Lung (tissue), 11 donors: ENCODE measurements at regions not wholly inside any gene's neighbourhood (a gene's known extent, or its start where the extent isn't known, plus 50 kb on each side); places are given as distances from the start of the nearest gene placed in this dataset.

ENCODE experiments used
- ATAC-seq: fragments of 200-7000 bp; cut with Tn5 transposase; one replicate; pipeline ENCODE4 v1.9.1; 2020; ENCODE audit warnings: moderate number of reproducible peaks; ENCODE audit not compliant: insufficient read depth, low FRiP score
- DNase-seq, 3 donors: peaks; one replicate each; pipeline ENCODE4 v3.0.0-alpha.2; 2013 to 2017
- H3K27ac ChIP-seq, 2 donors: one replicate each; pipeline ENCODE4 v1.5.1; 2013; ENCODE audit warnings: mild to moderate bottlenecking in 2 of 2, moderate library complexity in 2 of 2, control low read depth in 1 of 2, inconsistent platforms in 1 of 2, low read depth in 1 of 2, low read length in 1 of 2
- H3K27me3 ChIP-seq, 3 donors: one replicate each; pipeline ENCODE4 v1.5.1; 2013; ENCODE audit warnings: low read length in 2 of 3; ENCODE audit not compliant: control insufficient read depth in 3 of 3, insufficient read depth in 3 of 3
- H3K36me3 ChIP-seq, 4 donors: one replicate each; pipeline ENCODE4 v1.5.1; 2013; ENCODE audit warnings: low read length in 4 of 4, mild to moderate bottlenecking in 1 of 4, moderate library complexity in 1 of 4; ENCODE audit not compliant: control insufficient read depth in 4 of 4, insufficient read depth in 4 of 4
- H3K4me1 ChIP-seq, 5 donors: one replicate each; pipeline ENCODE4 v1.5.1; 2013; ENCODE audit warnings: low read length in 5 of 5, mild to moderate bottlenecking in 2 of 5, moderate library complexity in 1 of 5; ENCODE audit not compliant: control insufficient read depth in 5 of 5, insufficient read depth in 5 of 5
- H3K4me3 ChIP-seq: one replicate; pipeline ENCODE4 v1.5.1; 2013; ENCODE audit warnings: mild to moderate bottlenecking, control low read depth, moderate library complexity
- H3K9ac ChIP-seq, 2 donors: one replicate each; pipeline ENCODE4 v1.5.1; 2013; ENCODE audit warnings: low read length in 2 of 2, control low read depth in 1 of 2; ENCODE audit not compliant: insufficient read depth in 1 of 2
- H3K9me3 ChIP-seq, 4 donors: one replicate each; pipeline ENCODE4 v1.5.1; 2013; ENCODE audit warnings: low read length in 3 of 4, mild to moderate bottlenecking in 1 of 4, moderate library complexity in 1 of 4; ENCODE audit not compliant: control insufficient read depth in 4 of 4, insufficient read depth in 3 of 4
- WGBS, 2 donors: extraction: QIAGEN DNeasy Blood & Tissue Kit; methylation state at CpG; one replicate each; pipeline ENCODE4 v1.1.7; 2013; 5-methylcytosine and 5-hydroxymethylcytosine counted together
- TF ChIP-seq, protein P1 (sequence below): IDR thresholded peaks from 2 replicates; pipeline ENCODE4 v1.5.1; 2012; ENCODE audit warnings: mild to moderate bottlenecking; ENCODE audit errors: control extremely low read depth, extremely low read depth
- donor health status: control.
- donor health status: control.
- donor health status: Bipolar disorder and iron deficiency.
- donor health status: healthy.
- donor health status: DM: yes; HTN: yes; CAD: no.

DNA sequence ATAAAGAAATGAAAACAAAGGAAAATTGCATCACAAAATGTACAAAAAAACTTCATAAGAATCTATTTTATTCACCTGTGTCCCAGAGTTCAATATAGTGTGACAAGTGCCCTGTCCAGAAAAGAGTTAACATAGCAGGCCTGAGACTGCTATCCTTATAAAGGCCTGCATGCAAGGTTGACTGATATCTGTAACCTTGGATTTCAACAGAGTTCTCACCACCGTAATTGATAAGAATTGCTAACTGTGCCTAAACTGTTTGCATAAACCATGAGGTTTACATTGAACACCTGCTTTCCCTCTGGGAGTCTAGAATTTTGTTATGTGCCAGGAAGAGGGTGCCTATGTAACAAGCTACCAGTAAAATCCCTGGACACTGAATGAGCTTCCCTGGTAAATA is 461.7 kb upstream of the DPH6 start:
- H3K4me3 ChIP-seq = no peak overlapping the region
- H3K27me3 ChIP-seq = no peaks in the 10 kb centered on the region

DNA sequence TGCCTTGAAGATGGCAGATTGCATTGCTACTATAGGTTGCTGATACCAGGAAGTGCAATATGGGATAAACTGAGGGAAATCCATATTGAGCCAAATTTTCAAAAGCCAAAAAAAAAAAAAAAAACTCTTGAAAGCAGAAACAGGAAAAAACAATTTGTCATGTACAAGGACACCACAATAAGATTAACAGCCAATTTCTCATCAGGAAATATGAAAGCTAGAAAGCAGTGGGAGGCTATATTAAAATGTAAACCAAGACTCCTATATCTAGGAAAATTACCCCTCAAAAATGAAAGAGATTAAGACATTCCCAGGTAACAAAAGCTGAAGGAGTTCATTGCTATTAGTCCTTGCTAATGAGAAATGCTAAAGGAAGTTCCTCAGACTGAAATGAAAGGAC is 462.8 kb upstream of the DPH6 start:
- Histone ChIP-seq H3K27ac (no peak overlapping the region), H3K4me1 (peaks cover 0 to 2% (median 0%) of the 10 kb centered on the region in 5 donors), H3K9ac (no peak overlapping the region), H3K4me3 (no peak overlapping the region), H3K27me3 (no peaks in the 10 kb centered on the region), H3K36me3 (no peaks in the 10 kb centered on the region), H3K9me3 (peaks cover 0 to 6% (median 1%) of the 10 kb centered on the region in 4 donors)
- TF ChIP-seq, protein P1, sequence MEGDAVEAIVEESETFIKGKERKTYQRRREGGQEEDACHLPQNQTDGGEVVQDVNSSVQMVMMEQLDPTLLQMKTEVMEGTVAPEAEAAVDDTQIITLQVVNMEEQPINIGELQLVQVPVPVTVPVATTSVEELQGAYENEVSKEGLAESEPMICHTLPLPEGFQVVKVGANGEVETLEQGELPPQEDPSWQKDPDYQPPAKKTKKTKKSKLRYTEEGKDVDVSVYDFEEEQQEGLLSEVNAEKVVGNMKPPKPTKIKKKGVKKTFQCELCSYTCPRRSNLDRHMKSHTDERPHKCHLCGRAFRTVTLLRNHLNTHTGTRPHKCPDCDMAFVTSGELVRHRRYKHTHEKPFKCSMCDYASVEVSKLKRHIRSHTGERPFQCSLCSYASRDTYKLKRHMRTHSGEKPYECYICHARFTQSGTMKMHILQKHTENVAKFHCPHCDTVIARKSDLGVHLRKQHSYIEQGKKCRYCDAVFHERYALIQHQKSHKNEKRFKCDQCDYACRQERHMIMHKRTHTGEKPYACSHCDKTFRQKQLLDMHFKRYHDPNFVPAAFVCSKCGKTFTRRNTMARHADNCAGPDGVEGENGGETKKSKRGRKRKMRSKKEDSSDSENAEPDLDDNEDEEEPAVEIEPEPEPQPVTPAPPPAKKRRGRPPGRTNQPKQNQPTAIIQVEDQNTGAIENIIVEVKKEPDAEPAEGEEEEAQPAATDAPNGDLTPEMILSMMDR = no peak
- ATAC-seq (no peak), DNase-seq (no peak)

More for the DNA sequence above, 461.7 kb upstream of the DPH6 start:
- H3K27ac ChIP-seq = no peak overlapping the region
- DNase-seq (no peak), ATAC-seq (no peak)
- H3K4me1 ChIP-seq = peaks cover 0 to 2% (median 0%) of the 10 kb centered on the region in 5 donors
- H3K9ac ChIP-seq = no peak overlapping the region
- TF ChIP-seq, protein P1 = no peak
- H3K9me3 ChIP-seq = peaks cover 0 to 6% (median 0%) of the 10 kb centered on the region in 4 donors
- 83 to 86% methylated on average over 1 of the region's 1 CpG for WGBS, 2 donors
- no peaks in the 10 kb centered on the region for H3K36me3 ChIP-seq

DNA sequence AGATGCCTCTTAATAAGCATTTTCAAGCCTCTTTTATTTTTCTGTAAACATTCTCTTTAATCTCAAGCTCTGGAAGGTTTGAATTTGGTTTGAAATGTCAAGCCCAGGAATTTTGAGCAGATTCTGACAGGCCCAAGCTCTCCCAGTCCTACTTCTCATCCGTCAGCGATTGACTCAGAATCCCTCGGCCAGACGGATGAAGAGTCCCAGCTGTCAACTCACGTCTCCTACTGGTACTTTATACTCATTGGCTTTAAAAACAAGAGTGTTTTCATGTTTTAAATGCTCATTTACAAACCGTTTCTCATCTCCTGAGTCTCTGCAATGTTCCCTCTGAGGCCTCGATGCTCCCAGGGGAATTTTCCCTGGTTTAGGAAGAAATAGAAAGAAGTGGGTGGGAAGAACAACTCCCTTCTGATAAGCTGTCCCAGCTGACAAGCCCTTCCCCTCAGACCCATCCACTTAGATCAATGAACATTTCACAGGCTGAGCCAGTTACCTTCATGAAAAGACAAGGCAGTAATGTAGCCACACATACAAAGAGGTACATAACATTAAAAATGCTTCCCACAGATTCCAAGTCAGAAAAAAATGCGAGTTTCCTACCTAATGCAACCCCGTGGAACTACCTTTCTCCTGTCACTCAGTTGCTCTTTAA is 478.2 kb upstream of the DPH6 start:
- Histone ChIP-seq H3K36me3 (no peaks in the 10 kb centered on the region), H3K9ac (no peak overlapping the region), H3K4me3 (no peak overlapping the region), H3K4me1 (peaks cover 0 to 9% (median 0%) of the 10 kb centered on the region in 5 donors), H3K27me3 (no peaks in the 10 kb centered on the region), H3K9me3 (no peaks in the 10 kb centered on the region), H3K27ac (no peak overlapping the region)
- TF ChIP-seq, protein P1 = no peak
- 75 to 78% methylated on average over 9 of the region's 9 CpGs for WGBS, 2 donors
- DNase-seq (peak; percentile 31 to 67 (median 33)), ATAC-seq (no peak)
